Natural killer cell (primary cell): ENCODE measurements at regions not wholly inside any gene's neighbourhood (a gene's known extent, or its start where the extent isn't known, plus 50 kb on each side); places are given as distances from the start of the nearest gene placed in this dataset.

Experiments used
- ATAC-seq, 3 donors: fragments of 150-1000 bp in 2 of 3; fragments of 200-7000 bp in 1 of 3; cut with Tn5 transposase; 1 replicate in 1 of 3; 2 replicates in 2 of 3; pipeline ENCODE4 v1.10.0; 2021; ENCODE audit warnings: mild to moderate bottlenecking in 2 of 3, moderate library complexity in 2 of 3
- DNase-seq, 2 donors: peaks; one replicate each; pipeline versions ENCODE4 v3.0.0 to v3.0.0-alpha.2; 2013 to 2021; ENCODE audit warnings: mixed read lengths in 1 of 2
- H3K27ac ChIP-seq: one replicate; pipeline ENCODE4 v1.5.1; 2013; ENCODE audit warnings: mild to moderate bottlenecking, low read length
- H3K27me3 ChIP-seq: one replicate; pipeline ENCODE4 v1.6.1; 2013; ENCODE audit warnings: low read length; ENCODE audit not compliant: control insufficient read depth, insufficient read depth
- H3K36me3 ChIP-seq: one replicate; pipeline ENCODE4 v1.6.1; 2013; ENCODE audit warnings: low read length; ENCODE audit not compliant: control insufficient read depth, insufficient read depth
- H3K4me1 ChIP-seq: one replicate; pipeline ENCODE4 v1.6.1; 2013; ENCODE audit warnings: low read length; ENCODE audit not compliant: control insufficient read depth, insufficient read depth
- H3K4me3 ChIP-seq: one replicate; pipeline ENCODE4 v1.5.1; 2013; ENCODE audit warnings: low read length
- H3K9me3 ChIP-seq: one replicate; pipeline ENCODE4 v1.6.1; 2013; ENCODE audit warnings: low read length; ENCODE audit not compliant: control insufficient read depth, insufficient read depth
- H3K27ac Mint-ChIP-seq, 2 donors: one replicate each; pipeline ENCODE4 v1.8.0; 2022; ENCODE audit warnings: mild to moderate bottlenecking in 2 of 2, mixed read lengths in 2 of 2, moderate library complexity in 1 of 2
- H3K27me3 Mint-ChIP-seq, 2 donors: one replicate each; pipeline ENCODE4 v1.8.0; 2022; ENCODE audit warnings: low read depth in 2 of 2, mixed read lengths in 2 of 2
- H3K36me3 Mint-ChIP-seq: one replicate; pipeline ENCODE4 v1.8.0; 2022; ENCODE audit warnings: mixed read lengths
- H3K4me1 Mint-ChIP-seq, 2 donors: one replicate each; pipeline ENCODE4 v1.8.0; 2022; ENCODE audit warnings: mixed read lengths in 2 of 2
- H3K4me3 Mint-ChIP-seq: one replicate; pipeline ENCODE4 v1.8.0; 2022; ENCODE audit warnings: mild to moderate bottlenecking, moderate library complexity, mixed read lengths
- H3K9me3 Mint-ChIP-seq, 2 donors: one replicate each; pipeline ENCODE4 v1.8.0; 2022; ENCODE audit warnings: mixed read lengths in 2 of 2
- WGBS: methylation state at CpG from one replicate; pipeline ENCODE4 v1.1.7; 2013; ENCODE audit warnings: missing lambda C conversion rate; ENCODE audit not compliant: insufficient coverage; 5-methylcytosine and 5-hydroxymethylcytosine counted together
- intact Hi-C: fragments of 100-400 bp; cut with micrococcal nuclease; formaldehyde crosslinking; loops from one replicate; pipeline ENCODE4 v1.14.2; 2022
- TF ChIP-seq, protein P1 (sequence below): fragments of 200-600 bp; IDR thresholded peaks from one replicate; pipeline ENCODE4 v1.8.0; 2022; ENCODE audit warnings: antibody characterized with exemption

DNA sequence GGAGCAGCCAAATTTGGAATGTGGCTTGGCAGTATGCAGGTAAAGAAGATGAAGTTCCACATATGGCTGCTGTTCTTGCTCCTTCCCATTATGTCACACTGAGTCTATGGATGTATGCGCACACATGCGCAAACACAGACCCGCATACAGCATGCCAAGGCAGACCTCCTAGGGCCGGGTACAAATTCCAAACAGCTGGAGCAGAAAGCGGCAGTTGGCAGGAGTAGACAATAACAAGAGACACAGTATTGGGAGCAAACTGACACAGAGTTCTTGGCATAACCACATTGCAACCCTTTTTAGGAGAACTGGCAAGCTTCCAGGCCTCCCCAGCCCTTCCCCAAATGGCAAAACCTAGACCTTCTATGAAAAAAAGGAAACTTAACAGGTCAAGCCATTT is 268.9 kb downstream of the SP3 start:
- H3K4me3 Mint-ChIP-seq = no peak overlapping the region
- no peaks in the 10 kb centered on the region for H3K36me3 Mint-ChIP-seq
- TF ChIP-seq, protein P1, sequence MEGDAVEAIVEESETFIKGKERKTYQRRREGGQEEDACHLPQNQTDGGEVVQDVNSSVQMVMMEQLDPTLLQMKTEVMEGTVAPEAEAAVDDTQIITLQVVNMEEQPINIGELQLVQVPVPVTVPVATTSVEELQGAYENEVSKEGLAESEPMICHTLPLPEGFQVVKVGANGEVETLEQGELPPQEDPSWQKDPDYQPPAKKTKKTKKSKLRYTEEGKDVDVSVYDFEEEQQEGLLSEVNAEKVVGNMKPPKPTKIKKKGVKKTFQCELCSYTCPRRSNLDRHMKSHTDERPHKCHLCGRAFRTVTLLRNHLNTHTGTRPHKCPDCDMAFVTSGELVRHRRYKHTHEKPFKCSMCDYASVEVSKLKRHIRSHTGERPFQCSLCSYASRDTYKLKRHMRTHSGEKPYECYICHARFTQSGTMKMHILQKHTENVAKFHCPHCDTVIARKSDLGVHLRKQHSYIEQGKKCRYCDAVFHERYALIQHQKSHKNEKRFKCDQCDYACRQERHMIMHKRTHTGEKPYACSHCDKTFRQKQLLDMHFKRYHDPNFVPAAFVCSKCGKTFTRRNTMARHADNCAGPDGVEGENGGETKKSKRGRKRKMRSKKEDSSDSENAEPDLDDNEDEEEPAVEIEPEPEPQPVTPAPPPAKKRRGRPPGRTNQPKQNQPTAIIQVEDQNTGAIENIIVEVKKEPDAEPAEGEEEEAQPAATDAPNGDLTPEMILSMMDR = no peak
- H3K4me3 ChIP-seq = no peak overlapping the region
- no peak overlapping the region for H3K27ac Mint-ChIP-seq
- DNase-seq (no peak), ATAC-seq (no peak)
- no peaks in the 10 kb centered on the region for H3K36me3 ChIP-seq
- no peaks in the 10 kb centered on the region for H3K9me3 ChIP-seq
- 89% methylated on average over 5 of the region's 5 CpGs for WGBS
- intact Hi-C loops = no loop called here
- no peaks in the 10 kb centered on the region for H3K4me1 ChIP-seq
- H3K4me1 Mint-ChIP-seq = no peaks in the 10 kb centered on the region
- no peaks in the 10 kb centered on the region for H3K27me3 ChIP-seq
- H3K9me3 Mint-ChIP-seq = no peaks in the 10 kb centered on the region
- no peak overlapping the region for H3K27ac ChIP-seq
- peaks cover 0 to 5% of the 10 kb centered on the region in 2 donors for H3K27me3 Mint-ChIP-seq

DNA sequence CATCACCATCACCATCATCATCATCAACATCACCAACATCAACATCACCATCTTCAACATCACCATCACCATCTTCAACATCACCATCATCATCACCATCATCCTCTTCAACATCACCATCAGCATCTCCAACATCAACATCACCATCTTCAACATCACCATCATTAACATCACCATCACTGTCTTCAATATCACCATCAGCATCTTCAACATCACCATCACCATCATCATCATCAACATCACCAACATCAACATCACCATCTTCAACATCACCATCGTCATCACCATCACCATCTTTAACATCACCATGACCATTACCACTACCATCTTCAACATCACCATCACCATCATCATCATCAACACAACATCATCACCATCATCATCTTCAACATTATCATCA is 267.2 kb downstream of the SP3 start:
- no peak overlapping the region for H3K27ac Mint-ChIP-seq
- H3K27me3 Mint-ChIP-seq = no peaks in the 10 kb centered on the region
- no peaks in the 10 kb centered on the region for H3K9me3 Mint-ChIP-seq
- H3K4me1 Mint-ChIP-seq = no peaks in the 10 kb centered on the region
- H3K4me3 Mint-ChIP-seq = no peak overlapping the region
- no peaks in the 10 kb centered on the region for H3K4me1 ChIP-seq
- DNase-seq (no peak), ATAC-seq (no peak)
- WGBS = 94% methylated on average over 1 of the region's 1 CpG
- TF ChIP-seq, protein P1 = no peak
- no peaks in the 10 kb centered on the region for H3K36me3 Mint-ChIP-seq
- H3K4me3 ChIP-seq = no peak overlapping the region
- H3K27ac ChIP-seq = no peak overlapping the region
- no peaks in the 10 kb centered on the region for H3K27me3 ChIP-seq
- intact Hi-C loops = no loop called here
- no peaks in the 10 kb centered on the region for H3K9me3 ChIP-seq
- H3K36me3 ChIP-seq = no peaks in the 10 kb centered on the region

DNA sequence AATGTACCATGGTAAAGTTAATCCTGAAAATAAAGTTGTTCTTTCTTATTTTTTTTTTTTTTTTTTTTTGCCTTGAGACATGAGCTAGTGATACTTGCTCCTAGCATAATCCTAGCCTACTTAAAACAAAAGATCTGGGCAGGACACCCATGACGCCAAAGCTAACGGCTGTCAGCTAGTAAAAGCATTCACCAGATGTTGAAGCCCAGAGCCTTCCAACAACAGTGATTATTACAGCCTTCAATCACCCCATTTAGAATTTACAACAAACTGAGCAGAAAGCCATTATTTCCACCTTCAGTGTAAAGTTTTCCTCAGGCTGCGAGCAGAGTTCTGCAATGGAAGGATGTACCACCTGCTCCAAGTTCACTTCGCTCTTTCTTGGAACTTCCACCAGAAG is 259.5 kb downstream of the SP3 start:
- H3K4me1 ChIP-seq = no peaks in the 10 kb centered on the region
- TF ChIP-seq, protein P1 = no peak
- 86% methylated on average over 3 of the region's 4 CpGs for WGBS
- H3K9me3 ChIP-seq = no peaks in the 10 kb centered on the region
- no peak overlapping the region for H3K4me3 ChIP-seq
- peaks cover 3% of the 10 kb centered on the region for H3K27me3 ChIP-seq
- Mint-ChIP-seq H3K27me3 (peaks cover 3 to 17% of the 10 kb centered on the region in 2 donors), H3K27ac (no peak overlapping the region), H3K4me3 (no peak overlapping the region), H3K36me3 (no peaks in the 10 kb centered on the region), H3K4me1 (no peaks in the 10 kb centered on the region), H3K9me3 (no peaks in the 10 kb centered on the region)
- DNase-seq (no peak), ATAC-seq (no peak)
- intact Hi-C loops = no loop called here
- no peaks in the 10 kb centered on the region for H3K36me3 ChIP-seq
- H3K27ac ChIP-seq = no peak overlapping the region

DNA sequence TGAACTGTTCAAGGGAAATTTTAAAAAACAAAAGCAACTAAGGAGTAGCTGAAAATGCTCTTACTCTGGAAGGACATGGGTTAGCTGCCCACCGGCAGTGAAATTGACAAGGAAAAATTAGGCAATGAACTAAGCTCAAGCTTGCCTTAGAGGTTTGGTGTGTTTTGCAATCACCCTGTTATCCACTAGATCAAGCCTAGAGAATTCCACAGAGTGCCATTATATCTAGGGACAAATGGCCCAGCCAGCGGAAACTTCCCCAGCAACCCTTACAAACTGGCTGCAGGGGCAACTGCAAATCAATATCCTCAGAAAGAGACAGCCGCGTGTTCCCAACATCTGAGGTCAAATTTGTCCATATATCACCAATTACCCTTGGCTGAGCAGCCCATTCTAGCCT is 258.2 kb downstream of the SP3 start:
- no peak overlapping the region for H3K27ac Mint-ChIP-seq
- ATAC-seq (no peak), DNase-seq (no peak)
- Histone ChIP-seq H3K27me3 (peaks cover 3% of the 10 kb centered on the region), H3K36me3 (no peaks in the 10 kb centered on the region), H3K9me3 (no peaks in the 10 kb centered on the region), H3K27ac (no peak overlapping the region), H3K4me3 (no peak overlapping the region), H3K4me1 (no peaks in the 10 kb centered on the region)
- H3K9me3 Mint-ChIP-seq = no peaks in the 10 kb centered on the region
- intact Hi-C loops = no loop called here
- H3K4me3 Mint-ChIP-seq = no peak overlapping the region
- no peaks in the 10 kb centered on the region for H3K4me1 Mint-ChIP-seq
- TF ChIP-seq, protein P1 = no peak
- peaks cover 3 to 17% of the 10 kb centered on the region in 2 donors for H3K27me3 Mint-ChIP-seq
- no peaks in the 10 kb centered on the region for H3K36me3 Mint-ChIP-seq
- WGBS = 95% methylated on average over 4 of the region's 4 CpGs
